ENCODE measurements at regions not wholly inside any gene's neighbourhood (a gene's known extent, or its start where the extent isn't known, plus 50 kb on each side); places are given as distances from the start of the nearest gene placed in this dataset.
"Not testable (repeated sequence)": the region's sequence is repeated elsewhere in the genome, so short reads cannot be mapped to it uniquely, and the experiment has no call there.

DNA sequence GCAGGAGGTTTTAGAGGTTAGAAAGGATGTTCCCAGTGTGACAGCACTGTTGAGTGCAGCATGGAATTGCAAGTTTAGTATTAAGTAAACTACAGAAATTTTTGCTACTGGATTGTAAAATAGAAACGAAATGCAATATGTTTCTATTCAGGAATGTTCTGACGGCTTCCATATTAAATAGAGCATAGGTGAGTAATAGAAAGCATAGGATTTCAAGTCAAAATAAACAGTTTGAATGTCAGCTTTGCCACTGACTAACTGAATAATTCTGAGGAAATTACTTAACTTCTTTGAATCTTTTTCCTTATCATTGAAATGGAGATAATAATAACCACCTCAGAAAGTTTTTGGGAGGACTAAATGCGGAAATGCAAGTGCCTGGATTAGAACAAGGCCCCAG is 331.9 kb upstream of the GK2 start:
- DNase-seq, result no peak

GRCh38 chr4:79723507-79723906 is 315.5 kb upstream of the GK2 start:
- no peak for DNase-seq

DNA sequence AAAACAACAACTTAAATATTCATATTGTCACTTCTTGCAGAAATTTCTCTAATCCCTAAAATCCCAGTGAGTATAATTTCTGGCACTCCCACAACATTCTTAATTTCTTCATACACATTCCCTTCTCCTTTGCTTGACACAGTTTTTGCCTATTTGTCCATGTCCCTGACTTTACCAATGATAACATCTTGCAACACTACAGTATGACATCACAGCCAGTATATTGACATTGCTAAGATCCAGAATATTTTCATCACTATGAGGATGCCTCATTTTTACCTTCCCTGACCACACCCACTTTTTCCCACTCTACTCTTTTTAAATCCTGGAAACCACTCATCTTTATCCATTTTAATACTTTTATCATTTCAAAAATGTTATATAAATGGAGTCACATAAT is 292.3 kb upstream of the GK2 start:
- DNase-seq, result no peak

- no peak for DNase-seq
Measured at GRCh38 chr4:79697444-79697843, 289.4 kb upstream of the GK2 start.

- DNase-seq, result not testable (repeated sequence)
Measured at GRCh38 chr4:79696534-79696933, 288.5 kb upstream of the GK2 start.

DNA sequence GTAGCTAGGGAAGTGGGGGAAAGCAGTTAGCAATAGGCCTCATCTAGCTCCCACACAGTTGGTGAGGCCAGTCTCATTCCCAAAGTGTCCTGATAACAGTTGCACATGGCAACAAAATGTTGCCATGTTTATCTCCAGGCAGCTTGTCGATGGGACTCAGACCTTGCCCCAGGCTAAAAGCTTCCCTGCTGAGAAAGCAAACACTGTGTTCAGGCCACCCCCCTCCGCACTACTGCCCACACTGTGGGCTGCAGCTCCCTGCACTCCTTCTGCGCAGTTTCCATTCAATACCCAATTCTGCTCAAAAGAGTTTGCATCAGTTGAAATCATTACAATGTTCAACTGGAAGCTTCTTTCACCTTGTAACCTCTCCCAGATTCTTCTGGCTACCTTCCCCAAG is 287.8 kb upstream of the GK2 start:
- DNase-seq, result no peak

GRCh38 chr4:79689740-79690139 is 281.7 kb upstream of the GK2 start:
- no peak for DNase-seq

DNA sequence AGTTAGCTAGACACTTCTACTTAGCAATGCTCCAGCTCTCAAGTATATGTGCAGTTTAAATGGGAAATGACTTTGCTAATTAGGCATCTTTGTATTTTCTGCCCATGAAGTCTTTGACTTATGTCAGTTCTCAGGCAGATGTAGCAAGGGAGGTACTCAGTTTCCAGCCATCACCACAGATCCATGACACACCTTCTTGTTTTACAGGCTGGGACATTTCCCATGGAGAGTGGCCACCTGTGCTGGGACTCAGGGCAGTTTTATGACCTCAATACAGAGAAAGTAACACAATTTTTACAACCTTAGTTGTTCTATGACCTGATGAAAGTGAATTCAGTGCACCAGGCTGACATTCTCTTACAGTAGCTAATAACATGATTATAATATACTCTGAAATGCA is 280.7 kb upstream of the GK2 start:
- no peak for DNase-seq

- no peak for DNase-seq
Measured at GRCh38 chr4:79687006-79687405, 279.0 kb upstream of the GK2 start.

GRCh38 chr4:79685542-79685941 is 277.5 kb upstream of the GK2 start:
- DNase-seq, result no peak

DNA sequence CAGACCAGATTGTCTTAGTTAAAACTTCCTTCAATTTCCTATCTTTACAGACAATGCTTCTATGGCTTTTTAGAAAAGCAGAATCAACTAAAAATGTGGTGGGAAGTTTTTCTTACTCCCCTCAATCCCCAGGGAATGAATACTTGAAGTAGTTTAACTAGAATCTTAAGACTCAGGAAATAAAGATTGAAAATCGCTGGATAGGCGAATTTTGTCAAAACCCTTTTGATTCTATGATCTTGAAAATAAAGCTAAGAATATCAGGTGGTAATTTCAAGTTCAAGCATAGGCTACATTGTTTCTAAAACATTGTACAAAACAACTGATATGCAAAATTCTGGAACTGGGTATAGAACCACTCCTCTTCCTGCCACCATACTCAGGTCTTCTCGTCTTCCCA is 276.5 kb upstream of the GK2 start:
- DNase-seq, result no peak

DNA sequence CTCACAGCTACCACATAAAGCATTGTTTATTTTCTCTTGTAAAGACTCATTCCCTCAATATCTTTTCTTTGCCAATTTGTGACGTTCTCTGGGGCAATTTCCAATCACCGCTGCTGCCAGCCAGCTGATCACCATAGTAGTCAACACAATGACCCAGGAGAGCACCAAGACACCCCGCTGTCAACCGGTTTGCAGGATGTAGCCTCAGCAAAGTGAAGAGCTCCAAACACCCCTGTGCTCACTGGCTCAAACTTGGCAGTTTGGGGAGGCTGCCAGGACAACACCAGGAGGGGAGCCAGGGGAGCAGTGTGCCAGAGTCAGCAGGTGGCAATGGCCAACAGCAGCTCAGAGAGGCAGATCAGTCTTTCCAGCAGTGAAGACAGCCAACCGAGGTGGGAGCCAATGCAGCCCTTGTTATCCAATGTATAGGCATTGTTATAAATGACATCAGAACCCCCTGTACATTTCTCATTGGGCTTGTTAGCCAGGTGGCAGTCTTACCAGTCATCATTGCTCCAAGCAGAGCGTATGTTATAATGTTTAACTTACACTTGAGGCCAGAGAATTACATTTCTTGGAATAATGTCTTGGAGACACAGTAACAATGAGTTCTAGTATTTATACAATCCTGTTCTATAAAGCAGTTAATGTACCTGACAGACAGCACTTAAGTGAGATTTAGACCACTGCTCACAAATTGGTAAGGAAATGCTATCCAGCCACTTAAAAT is 274.9 kb upstream of the GK2 start:
- DNase-seq, result no peak

DNA sequence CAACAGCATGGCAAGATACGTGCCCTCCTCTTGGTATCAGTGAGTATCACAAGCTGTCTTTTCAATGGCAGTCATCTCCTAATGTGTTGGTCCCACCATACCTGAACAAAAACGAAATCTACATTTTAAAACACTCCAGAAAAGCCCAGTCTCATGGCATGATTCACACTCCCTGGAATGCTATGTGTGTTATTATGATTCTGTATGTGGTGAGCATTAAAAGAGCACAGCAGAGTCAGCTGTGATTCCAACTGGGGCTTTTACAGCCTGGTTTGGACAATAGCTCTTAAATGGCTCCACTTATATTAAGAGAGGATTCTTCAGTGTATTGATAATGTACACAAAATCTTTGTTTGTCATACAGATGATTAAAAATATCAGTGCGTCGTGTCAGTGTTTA is 274.1 kb upstream of the GK2 start:
- DNase-seq, result no peak

DNA sequence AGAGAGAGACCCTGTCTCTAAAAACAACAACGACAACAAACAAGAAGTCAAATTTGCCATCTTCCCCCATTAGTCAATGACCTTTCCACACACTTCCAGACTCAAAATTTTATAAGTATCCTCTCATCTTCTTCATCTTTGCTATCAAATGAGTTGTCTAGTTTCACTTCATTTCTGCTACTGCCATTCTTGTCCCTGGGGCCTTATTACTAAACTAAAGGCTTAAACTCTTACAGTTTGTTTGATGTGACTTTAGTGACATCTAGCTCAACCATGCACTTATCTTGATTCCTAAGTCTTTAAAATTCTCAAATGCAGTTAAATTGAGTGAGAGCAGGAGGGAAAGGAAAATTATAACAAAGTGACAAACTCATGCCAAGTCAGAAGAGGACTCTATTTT is 271.8 kb upstream of the GK2 start:
- no peak for DNase-seq

DNA sequence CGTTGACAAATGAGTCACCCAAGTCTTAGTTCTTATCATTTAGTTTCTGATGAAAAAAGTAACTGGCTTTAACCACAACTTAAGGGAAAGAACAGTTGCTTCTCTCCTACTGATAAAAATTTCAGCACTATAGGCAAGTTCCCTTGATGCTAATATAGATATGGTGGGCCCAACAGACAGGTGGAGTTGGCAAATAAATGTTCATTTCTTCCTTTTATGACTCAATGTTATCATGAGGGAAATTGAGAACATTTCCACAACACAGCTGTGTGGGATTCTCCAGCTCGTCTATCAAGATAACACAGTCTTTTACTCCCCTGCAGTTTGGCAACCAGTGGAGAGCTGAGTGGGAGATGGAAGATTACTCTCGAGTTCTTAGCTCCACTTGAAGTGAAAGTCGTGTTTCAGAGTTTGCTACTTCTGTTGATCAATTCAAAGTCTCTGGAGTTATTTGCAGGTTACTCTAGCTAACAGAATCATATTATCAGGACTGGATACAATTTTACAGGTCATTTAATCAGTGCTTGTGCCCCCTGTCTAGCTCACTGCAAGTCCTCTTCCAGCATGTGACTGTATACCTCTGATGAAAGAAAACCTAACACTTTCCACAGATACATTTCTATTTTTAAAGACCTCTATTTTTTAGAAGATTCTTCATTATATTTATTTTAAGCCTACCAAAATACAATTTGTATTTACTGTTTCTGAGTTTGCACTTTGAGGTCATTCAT is 270.6 kb upstream of the GK2 start:
- DNase-seq, result no peak

DNA sequence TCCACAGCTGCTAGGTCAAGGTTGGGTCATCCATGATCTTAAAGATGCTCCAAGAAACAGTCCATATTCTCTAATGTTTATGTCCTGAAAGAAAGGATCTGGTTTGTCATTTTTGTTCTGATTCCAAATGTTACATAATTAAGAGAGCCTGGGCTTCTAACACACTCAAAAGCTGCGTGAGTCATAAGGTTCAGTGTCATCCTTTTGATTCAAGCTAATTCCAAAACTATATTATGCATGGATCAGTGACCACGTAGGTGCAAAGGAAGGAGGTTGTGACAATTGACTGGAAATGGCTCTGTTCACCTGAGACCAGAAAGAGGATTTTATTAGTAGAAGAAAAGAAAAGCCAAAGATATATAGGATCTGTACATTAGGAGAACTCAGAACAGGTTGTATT is 268.7 kb upstream of the GK2 start:
- DNase-seq, result no peak

- DNase-seq, result not testable (repeated sequence)
Measured at GRCh38 chr4:79674906-79675305, 266.9 kb upstream of the GK2 start.

- peak; percentile 24 for DNase-seq
Measured at GRCh38 chr4:79673898-79674297, 265.9 kb upstream of the GK2 start.

- peak; percentile 6 for DNase-seq
Measured at GRCh38 chr4:79673377-79673776, 265.3 kb upstream of the GK2 start.

DNA sequence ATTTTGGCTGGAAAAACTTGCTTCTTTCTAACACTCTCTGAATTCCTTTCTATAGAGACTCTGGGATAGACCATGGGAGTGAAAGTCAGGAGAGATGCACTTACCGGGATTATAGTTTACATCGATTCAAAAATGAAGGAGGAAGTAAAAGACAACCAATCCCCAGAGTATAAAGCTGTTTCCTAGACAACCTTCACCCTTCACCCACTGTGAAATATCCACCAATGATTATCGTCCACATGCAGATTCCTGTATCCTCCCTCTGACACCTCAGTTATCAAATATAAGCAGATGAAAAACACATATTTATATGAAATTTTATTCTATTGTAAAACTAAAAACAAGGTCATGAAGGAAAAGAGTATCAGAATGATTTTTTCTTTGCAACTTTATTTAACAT is 258.8 kb upstream of the GK2 start:
- DNase-seq, result no peak

DNA sequence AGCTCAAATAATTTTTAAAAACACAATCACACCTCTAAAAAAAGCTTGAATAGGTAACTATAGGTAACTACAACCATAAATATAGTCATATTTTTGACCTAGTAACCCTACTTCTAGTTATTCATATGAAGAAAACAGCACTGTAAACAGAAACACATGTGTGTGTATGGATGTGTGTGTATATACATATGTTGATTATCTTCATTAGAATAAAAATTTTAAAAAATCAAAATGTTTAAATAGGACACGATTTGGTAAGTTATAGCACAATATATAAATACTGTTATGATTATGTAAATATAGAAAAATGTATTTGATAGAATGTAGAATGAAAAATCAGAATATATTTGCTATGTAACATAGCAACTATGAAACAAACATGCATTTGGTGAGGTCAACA is 258.1 kb upstream of the GK2 start:
- no peak for DNase-seq

GRCh38 chr4:79663865-79664264 is 255.8 kb upstream of the GK2 start:
- no peak for DNase-seq

GRCh38 chr4:79663141-79663540 is 255.1 kb upstream of the GK2 start:
- DNase-seq, result no peak

DNA sequence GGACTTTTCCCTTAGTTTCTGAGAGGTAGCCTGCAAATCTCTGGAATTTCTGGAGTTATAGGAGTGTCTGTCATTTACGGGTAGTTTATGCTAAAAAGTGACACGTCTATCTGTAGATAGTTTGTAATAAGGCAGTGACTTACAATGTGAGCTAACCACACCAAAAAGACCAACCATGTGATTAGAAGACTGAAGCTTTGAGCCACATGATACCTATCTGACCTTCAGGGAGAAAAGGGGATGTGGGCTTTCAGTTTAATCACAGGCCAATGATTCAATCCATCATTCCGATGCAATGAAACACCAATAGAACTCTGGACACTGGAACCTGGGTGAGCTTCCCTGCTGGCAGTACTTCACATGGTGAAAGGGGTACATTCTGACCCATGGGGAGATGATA is 254.6 kb upstream of the GK2 start:
- no peak for DNase-seq

GRCh38 chr4:79661196-79661595 is 253.2 kb upstream of the GK2 start:
- DNase-seq, result no peak

All from KG1 (cell line).